Suprapubic skin (tissue), 4 donors: ENCODE measurements at regions not wholly inside any gene's neighbourhood (a gene's known extent, or its start where the extent isn't known, plus 50 kb on each side); places are given as distances from the start of the nearest gene placed in this dataset.

Experiments used
- EP300 ChIP-seq: sonication (generic); formaldehyde crosslinking; IDR thresholded peaks from one replicate; pipeline ENCODE4 v1.6.1; 2017; ENCODE audit warnings: antibody characterized with exemption
- POLR2A ChIP-seq, 2 donors: fragments of 450-650 bp; IDR thresholded peaks; one replicate each; pipeline ENCODE4 v1.6.1; 2017; ENCODE audit warnings: antibody characterized with exemption in 2 of 2, mild to moderate bottlenecking in 2 of 2, moderate library complexity in 2 of 2
- POLR2AphosphoS5 ChIP-seq, 3 donors: sonication (generic); formaldehyde crosslinking; IDR thresholded peaks; one replicate each; pipeline ENCODE4 v1.6.1; 2017; ENCODE audit warnings: antibody characterized with exemption in 3 of 3
- TF ChIP-seq, protein P1 (sequence below), 2 donors: fragments of 200-600 bp in 1 of 2; fragments of 450-650 bp in 1 of 2; sonication (generic) in 1 of 2; IDR thresholded peaks; one replicate each; pipeline ENCODE4 v1.5.1; 2016 to 2019; ENCODE audit warnings: antibody characterized with exemption in 2 of 2, mild to moderate bottlenecking in 1 of 2, moderate library complexity in 1 of 2

DNA sequence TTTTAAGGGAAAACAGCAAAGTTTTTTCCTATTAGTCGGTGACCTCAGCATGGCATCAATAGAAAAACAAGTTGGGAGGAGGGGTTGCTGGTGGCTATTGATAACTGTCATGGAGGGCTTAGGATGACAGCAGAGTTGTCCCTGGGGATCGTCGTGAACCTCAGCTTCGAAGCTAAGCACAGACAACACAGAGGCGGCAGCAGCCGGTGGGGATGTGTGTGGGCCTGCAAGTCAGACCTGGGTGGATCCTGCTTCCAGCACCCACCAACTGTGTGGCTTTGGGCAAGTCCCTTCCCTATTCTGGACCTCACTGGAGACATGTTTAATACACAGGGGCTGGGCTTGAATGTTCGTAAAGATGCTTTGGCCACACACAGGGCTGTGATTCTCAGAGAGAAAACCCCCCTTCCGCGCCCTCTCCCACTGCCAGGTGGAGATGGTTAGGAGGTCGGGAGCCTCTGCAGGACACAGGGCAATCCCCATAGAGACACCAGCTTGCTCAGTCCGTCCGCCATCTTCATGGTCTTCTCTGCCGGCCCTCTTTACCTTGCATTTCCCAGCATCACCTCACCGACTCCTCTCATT, 83.1 kb upstream of the TOX2 start:
- TF ChIP-seq POLR2AphosphoS5 (IDR thresholded peaks at IDR 0.05) (no peak), POLR2A (IDR thresholded peaks at IDR 0.05) (no peak), EP300 (no peak)
- TF ChIP-seq, protein P1, sequence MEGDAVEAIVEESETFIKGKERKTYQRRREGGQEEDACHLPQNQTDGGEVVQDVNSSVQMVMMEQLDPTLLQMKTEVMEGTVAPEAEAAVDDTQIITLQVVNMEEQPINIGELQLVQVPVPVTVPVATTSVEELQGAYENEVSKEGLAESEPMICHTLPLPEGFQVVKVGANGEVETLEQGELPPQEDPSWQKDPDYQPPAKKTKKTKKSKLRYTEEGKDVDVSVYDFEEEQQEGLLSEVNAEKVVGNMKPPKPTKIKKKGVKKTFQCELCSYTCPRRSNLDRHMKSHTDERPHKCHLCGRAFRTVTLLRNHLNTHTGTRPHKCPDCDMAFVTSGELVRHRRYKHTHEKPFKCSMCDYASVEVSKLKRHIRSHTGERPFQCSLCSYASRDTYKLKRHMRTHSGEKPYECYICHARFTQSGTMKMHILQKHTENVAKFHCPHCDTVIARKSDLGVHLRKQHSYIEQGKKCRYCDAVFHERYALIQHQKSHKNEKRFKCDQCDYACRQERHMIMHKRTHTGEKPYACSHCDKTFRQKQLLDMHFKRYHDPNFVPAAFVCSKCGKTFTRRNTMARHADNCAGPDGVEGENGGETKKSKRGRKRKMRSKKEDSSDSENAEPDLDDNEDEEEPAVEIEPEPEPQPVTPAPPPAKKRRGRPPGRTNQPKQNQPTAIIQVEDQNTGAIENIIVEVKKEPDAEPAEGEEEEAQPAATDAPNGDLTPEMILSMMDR (IDR thresholded peaks at IDR 0.05), result no peak
